Coronary artery (tissue), 2 donors: ENCODE measurements at regions not wholly inside any gene's neighbourhood (a gene's known extent, or its start where the extent isn't known, plus 50 kb on each side); places are given as distances from the start of the nearest gene placed in this dataset.

Experiments used
- DNase-seq: peaks from one replicate; pipeline ENCODE4 v3.0.0-alpha.2; 2017; ENCODE audit warnings: low spot score
- H3K27ac ChIP-seq, 2 donors: fragments of 200-600 bp; sonication (generic); one replicate each; pipeline ENCODE4 v1.5.1; 2016 to 2019
- H3K4me3 ChIP-seq: fragments of 200-600 bp; sonication (generic); 2 replicates; pipeline ENCODE4 v1.5.1; 2016; ENCODE audit warnings: mild to moderate bottlenecking, moderate library complexity
- CTCF ChIP-seq: fragments of 200-600 bp; sonication (generic); IDR thresholded peaks from one replicate; pipeline ENCODE4 v1.5.1; 2019; ENCODE audit warnings: antibody characterized with exemption

- no peak for DNase-seq
- H3K27ac ChIP-seq: no peak overlapping the region
- no peak overlapping the region for H3K4me3 ChIP-seq
- no peak for TF ChIP-seq CTCF
Measured at GRCh38 chr6:10248378-10248843, 166.5 kb downstream of the TFAP2A start.

GRCh38 chr6:10237298-10238038 is 177.4 kb downstream of the TFAP2A start:
- Histone ChIP-seq H3K4me3 (no peak overlapping the region), H3K27ac (no peak overlapping the region)
- DNase-seq: no peak
- no peak for TF ChIP-seq CTCF

- DNase-seq: no peak
- Histone ChIP-seq H3K4me3 (no peak overlapping the region), H3K27ac (no peak overlapping the region)
- TF ChIP-seq CTCF: no peak
Measured at GRCh38 chr6:10235344-10235743, 179.5 kb downstream of the TFAP2A start.

- H3K27ac ChIP-seq: no peak overlapping the region
- no peak for TF ChIP-seq CTCF
- DNase-seq: no peak
- H3K4me3 ChIP-seq: no peak overlapping the region
Measured at GRCh38 chr6:10230531-10230930, 184.3 kb downstream of the TFAP2A start.

GRCh38 chr6:10223841-10224240 is 191.0 kb downstream of the TFAP2A start:
- Histone ChIP-seq H3K27ac (no peak overlapping the region), H3K4me3 (no peak overlapping the region)
- DNase-seq: no peak
- TF ChIP-seq CTCF: no peak

- TF ChIP-seq CTCF: no peak
- DNase-seq: no peak
- Histone ChIP-seq H3K4me3 (no peak overlapping the region), H3K27ac (no peak overlapping the region)
Measured at GRCh38 chr6:10221178-10221577, 193.7 kb downstream of the TFAP2A start.

GRCh38 chr6:10219510-10219909 is 195.4 kb downstream of the TFAP2A start:
- no peak for TF ChIP-seq CTCF
- no peak for DNase-seq
- Histone ChIP-seq H3K4me3 (no peak overlapping the region), H3K27ac (no peak overlapping the region)
